GM23338 (cell line): ENCODE measurements at regions not wholly inside any gene's neighbourhood (a gene's known extent, or its start where the extent isn't known, plus 50 kb on each side); places are given as distances from the start of the nearest gene placed in this dataset.

Experiments
- ETS1 ChIP-seq: IDR thresholded peaks from 2 replicates; pipeline ENCODE4 v1.6.1; 2016; ENCODE audit warnings: antibody characterized with exemption
- EZH2 ChIP-seq: fragments of 200-600 bp; sonication (generic); IDR thresholded peaks from one replicate; pipeline ENCODE4 v1.8.0; 2017; ENCODE audit warnings: antibody characterized with exemption, mild to moderate bottlenecking, low read depth; ENCODE audit not compliant: unreplicated experiment
- EZH2phosphoT487 ChIP-seq: fragments of 200-600 bp; sonication (generic); IDR thresholded peaks from one replicate; pipeline ENCODE4 v1.8.1; 2018; ENCODE audit warnings: antibody characterized with exemption; ENCODE audit not compliant: unreplicated experiment
- JUNB ChIP-seq: IDR thresholded peaks from one replicate; pipeline ENCODE4 v1.6.1; 2016; ENCODE audit warnings: antibody characterized with exemption; ENCODE audit not compliant: unreplicated experiment
- POLR2AphosphoS5 ChIP-seq: IDR thresholded peaks from 2 replicates; pipeline ENCODE4 v1.6.1; 2016; ENCODE audit warnings: antibody characterized with exemption, low read depth
- STAT1 ChIP-seq: IDR thresholded peaks from one replicate; pipeline ENCODE4 v1.6.1; 2016; ENCODE audit warnings: antibody characterized with exemption; ENCODE audit not compliant: unreplicated experiment
- ZNF114 ChIP-seq: fragments of 250-450 bp; sonication (Bioruptor Pico); IDR thresholded peaks from 2 replicates; pipeline ENCODE4 v1.5.0; 2020; ENCODE audit warnings: mild to moderate bottlenecking, moderate library complexity
- ZNF331 ChIP-seq: fragments of 250-450 bp; sonication (Bioruptor Pico); IDR thresholded peaks from 2 replicates; pipeline ENCODE4 v1.5.0; 2020; ENCODE audit warnings: low read depth, mild to moderate bottlenecking, moderate library complexity
- TF ChIP-seq, protein P1 (sequence below), 2 experiments: fragments of 200-600 bp in 1 of 2; sonication (generic) in 1 of 2; conservative IDR thresholded peaks; 2 replicates each; pipeline versions ENCODE4 v1.5.1 to v1.6.1; 2016 to 2017; ENCODE audit warnings: antibody characterized with exemption in 2 of 2, low read depth in 2 of 2, mild to moderate bottlenecking in 2 of 2, moderate library complexity in 1 of 2
- TF ChIP-seq, protein P2 (sequence below): IDR thresholded peaks from one replicate; pipeline ENCODE4 v1.6.1; 2018; ENCODE audit warnings: antibody characterized with exemption; ENCODE audit not compliant: unreplicated experiment

GRCh38 chr10:23528419-23528818, 89.5 kb downstream of the OTUD1 start:
- no peak for TF ChIP-seq STAT1
- no peak for TF ChIP-seq EZH2phosphoT487
- TF ChIP-seq, protein P1, sequence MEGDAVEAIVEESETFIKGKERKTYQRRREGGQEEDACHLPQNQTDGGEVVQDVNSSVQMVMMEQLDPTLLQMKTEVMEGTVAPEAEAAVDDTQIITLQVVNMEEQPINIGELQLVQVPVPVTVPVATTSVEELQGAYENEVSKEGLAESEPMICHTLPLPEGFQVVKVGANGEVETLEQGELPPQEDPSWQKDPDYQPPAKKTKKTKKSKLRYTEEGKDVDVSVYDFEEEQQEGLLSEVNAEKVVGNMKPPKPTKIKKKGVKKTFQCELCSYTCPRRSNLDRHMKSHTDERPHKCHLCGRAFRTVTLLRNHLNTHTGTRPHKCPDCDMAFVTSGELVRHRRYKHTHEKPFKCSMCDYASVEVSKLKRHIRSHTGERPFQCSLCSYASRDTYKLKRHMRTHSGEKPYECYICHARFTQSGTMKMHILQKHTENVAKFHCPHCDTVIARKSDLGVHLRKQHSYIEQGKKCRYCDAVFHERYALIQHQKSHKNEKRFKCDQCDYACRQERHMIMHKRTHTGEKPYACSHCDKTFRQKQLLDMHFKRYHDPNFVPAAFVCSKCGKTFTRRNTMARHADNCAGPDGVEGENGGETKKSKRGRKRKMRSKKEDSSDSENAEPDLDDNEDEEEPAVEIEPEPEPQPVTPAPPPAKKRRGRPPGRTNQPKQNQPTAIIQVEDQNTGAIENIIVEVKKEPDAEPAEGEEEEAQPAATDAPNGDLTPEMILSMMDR (conservative IDR thresholded peaks at IDR 0.05; ENCODE audit: low read depth in 2 of 2): no peak
- TF ChIP-seq, protein P2, sequence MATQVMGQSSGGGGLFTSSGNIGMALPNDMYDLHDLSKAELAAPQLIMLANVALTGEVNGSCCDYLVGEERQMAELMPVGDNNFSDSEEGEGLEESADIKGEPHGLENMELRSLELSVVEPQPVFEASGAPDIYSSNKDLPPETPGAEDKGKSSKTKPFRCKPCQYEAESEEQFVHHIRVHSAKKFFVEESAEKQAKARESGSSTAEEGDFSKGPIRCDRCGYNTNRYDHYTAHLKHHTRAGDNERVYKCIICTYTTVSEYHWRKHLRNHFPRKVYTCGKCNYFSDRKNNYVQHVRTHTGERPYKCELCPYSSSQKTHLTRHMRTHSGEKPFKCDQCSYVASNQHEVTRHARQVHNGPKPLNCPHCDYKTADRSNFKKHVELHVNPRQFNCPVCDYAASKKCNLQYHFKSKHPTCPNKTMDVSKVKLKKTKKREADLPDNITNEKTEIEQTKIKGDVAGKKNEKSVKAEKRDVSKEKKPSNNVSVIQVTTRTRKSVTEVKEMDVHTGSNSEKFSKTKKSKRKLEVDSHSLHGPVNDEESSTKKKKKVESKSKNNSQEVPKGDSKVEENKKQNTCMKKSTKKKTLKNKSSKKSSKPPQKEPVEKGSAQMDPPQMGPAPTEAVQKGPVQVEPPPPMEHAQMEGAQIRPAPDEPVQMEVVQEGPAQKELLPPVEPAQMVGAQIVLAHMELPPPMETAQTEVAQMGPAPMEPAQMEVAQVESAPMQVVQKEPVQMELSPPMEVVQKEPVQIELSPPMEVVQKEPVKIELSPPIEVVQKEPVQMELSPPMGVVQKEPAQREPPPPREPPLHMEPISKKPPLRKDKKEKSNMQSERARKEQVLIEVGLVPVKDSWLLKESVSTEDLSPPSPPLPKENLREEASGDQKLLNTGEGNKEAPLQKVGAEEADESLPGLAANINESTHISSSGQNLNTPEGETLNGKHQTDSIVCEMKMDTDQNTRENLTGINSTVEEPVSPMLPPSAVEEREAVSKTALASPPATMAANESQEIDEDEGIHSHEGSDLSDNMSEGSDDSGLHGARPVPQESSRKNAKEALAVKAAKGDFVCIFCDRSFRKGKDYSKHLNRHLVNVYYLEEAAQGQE: no peak
- TF ChIP-seq EZH2: no peak
- no peak for TF ChIP-seq POLR2AphosphoS5
- TF ChIP-seq ZNF114 (CRISPR knock-in tag): no peak
- TF ChIP-seq JUNB: no peak
- no peak for TF ChIP-seq ZNF331 (CRISPR knock-in tag)
- TF ChIP-seq ETS1: no peak
